Activated effector memory CD4-positive, alpha-beta T cell treated with Interleukin-2 at 50 U/mL for 16 hours (primary cell): ENCODE measurements at regions not wholly inside any gene's neighbourhood (a gene's known extent, or its start where the extent isn't known, plus 50 kb on each side); places are given as distances from the start of the nearest gene placed in this dataset.
"Not testable (repeated sequence)": the region's sequence is repeated elsewhere in the genome, so short reads cannot be mapped to it uniquely, and the experiment has no call there.

ENCODE experiments used
- DNase-seq: peaks from one replicate; pipeline ENCODE4 v3.0.0-alpha.2; 2020

DNA sequence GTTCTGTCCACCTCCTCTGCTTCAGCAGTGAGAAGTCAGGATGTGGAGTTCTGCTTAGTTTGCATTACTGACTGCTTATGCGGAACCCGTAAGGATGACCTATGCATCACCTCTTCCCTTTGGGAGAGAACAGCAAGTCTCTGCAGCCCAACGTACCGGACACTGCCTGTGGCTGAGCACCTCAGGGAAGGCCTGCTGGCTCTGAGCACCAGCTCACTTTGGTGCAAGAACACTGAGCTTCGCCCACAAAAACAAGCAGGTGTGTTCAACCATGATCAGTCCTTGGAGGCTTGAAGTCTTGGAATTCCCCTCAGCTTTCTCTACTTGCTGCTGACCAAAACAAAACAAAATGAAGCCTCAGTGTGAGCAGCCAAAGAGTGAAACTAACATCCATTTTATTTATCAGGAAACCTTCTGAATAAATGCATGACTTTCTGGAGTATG is 52.7 kb upstream of the NCK2 start:
- DNase-seq = no peak

DNA sequence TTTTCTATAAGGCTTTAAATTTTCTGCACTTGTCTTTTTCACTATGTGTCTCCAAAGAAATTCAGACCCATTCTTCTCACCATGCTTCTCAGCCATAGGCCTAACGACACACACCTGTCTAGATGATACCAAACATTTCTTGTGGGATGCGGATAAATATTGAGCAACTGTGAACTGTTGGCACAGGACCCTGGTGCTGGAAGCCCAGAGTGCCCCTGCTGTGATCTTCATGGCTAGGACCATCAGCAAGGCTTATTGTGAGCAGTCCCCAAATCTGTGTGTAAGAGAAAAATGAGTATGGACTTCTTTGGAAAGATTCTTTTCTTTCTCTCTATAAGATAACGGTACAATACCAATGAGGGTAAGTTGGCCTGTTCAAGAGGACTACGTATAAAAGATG is 54.1 kb upstream of the NCK2 start:
- no peak for DNase-seq

DNA sequence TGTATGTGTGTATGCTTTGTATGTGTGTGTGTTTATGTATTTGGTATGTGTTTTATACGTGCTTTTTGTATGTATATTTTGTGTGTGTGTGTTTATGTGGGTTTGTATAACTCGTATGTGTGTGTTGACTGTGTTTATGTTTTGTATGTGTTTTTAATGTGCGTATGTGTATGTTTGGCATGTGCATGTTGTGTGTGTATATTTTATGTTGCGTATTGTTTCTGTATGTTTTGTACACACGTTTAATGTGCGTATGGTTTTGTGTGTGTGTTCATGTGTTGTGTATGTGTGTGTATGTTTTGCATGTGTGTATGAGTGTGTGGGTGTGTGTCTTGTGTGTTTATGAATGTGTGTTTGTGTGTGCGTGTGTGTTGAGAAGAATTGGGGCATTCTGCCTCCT is 55.2 kb upstream of the NCK2 start:
- no peak for DNase-seq

DNA sequence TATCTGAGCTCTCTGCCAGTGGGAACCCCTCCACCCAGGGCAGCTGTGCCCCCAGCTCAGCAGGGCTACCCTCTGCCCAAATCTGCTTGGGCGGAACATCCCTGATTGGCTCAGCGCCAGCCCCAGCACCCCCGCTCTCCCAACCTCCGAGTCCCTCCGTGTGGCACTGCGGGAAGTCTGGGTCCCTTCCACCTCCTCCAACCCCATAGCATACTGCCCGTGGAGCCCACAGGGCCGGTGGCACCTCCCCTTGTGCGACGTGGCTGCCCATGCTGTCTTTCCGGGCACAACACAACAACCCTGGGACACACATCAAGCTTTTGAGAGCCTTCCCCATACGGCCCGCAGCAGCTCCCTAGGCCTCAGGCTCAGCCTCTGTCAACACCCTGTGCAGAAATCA is 55.8 kb upstream of the NCK2 start:
- no peak for DNase-seq

DNA sequence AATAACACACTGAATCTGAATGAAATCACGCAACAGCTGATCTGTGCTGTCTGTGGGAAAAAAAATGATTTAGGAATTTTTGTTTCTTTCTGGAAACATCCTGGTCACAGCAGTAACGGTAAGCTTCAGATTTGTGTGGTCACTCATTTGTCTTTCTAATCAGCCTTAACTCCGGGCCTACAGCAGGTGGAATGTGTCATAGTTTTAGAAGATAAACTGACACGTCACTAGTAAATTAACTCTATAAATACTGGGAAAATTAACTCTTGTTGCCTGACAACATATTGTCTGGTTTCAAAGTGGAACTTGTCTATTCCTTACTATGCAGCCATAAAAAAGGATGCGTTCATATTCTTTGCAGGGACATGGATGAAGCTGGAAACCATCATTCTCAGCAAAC is 58.1 kb upstream of the NCK2 start:
- DNase-seq = no peak

DNA sequence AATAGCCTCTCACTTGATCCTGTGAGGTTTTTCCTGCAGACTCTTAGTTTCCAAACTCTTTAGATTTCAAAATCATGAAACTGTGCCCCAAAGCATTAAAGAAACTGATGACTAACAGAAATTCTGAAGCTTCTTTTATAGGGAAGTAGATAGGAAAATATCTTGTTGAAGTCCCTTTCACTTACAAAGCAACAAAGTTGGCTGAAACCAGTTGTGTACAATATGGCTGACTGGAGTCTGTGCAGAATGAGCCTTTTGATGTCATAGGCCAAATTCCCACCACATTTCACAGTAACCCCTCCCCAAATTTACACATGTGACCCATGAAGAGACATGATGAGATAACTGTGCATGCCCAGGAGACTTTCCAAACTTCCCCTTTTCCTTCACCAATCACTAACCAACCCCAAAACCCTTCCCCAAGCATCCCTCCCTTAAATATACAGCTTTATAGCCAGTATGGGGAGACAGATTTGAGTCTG is 61.7 kb upstream of the NCK2 start:
- no peak for DNase-seq

DNA sequence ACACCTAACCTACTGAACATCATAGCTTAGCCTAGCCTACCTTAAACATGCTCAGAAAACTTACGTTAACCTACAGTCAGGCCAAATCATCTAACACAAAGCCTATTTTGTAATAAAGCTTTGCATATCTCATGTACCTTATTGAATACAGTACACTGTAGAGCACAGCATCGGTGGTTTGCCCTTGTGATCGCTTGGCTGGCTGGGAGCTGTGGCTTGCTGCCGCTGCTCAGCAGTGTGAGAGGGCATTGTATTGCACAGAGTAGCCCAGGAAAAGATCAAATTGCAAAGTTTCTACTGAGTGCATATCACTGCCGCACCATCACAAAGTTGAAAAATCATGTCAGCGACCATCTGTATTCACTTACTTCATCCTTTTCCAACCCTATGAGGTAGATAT is 62.3 kb upstream of the NCK2 start:
- no peak for DNase-seq

DNA sequence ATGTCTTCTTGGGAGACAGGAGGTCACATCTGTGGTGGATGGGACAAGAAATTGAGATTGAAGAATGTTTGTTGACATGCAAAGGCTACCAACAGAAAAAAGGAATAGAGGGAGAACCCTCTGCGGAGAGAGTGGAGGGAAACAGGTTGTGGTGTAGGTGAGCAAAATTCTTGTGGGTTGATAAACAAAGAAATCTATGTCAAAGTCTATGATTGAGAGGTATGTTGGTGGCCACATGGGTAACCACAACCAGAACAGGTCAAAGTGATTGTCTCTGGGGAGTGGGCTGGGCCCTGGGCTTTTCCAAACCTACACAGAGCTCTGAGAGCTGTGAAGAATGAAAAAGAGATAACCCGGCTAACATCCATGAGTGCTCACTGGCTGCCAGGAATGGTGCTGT is 62.8 kb upstream of the NCK2 start:
- DNase-seq = no peak

DNA sequence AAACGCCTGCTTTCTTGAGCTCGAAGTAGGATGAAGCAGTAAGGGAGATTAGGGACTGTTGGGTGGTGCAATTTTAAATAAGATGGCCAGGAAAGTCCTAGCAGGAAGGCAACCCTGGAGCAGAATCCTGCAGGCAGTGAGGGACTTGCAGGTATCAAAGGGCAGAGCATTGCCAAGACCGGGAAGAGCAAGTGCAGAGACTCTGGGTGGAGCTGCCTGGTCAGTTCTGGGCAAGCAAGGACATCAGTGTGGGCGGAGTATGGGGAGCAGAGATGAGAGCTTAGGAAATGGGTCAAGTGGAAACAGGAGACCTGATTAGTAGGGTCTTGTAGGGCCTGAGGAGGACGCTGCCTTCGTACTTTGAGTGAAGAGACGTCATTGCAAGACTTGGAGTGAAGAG is 64.4 kb upstream of the NCK2 start:
- DNase-seq = no peak

DNA sequence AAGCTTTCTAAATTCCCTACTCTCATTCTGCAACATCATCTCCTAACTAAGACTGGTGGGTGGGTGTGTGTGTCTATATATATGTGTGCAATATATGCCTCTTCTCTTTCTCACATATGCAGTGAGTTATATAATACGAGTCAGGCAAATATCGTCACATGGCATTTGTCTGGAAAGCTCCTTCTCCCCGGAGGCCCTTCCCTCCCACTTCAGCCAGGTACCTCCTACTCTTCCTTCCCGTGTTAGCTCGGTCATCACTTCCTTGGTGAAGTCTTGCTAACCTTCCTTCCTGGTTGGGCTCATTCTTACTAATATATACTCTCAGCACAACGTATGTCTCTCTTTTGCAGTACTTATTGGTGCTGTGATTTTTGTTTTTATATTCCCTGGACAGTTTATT is 66.4 kb upstream of the NCK2 start:
- no peak for DNase-seq

DNA sequence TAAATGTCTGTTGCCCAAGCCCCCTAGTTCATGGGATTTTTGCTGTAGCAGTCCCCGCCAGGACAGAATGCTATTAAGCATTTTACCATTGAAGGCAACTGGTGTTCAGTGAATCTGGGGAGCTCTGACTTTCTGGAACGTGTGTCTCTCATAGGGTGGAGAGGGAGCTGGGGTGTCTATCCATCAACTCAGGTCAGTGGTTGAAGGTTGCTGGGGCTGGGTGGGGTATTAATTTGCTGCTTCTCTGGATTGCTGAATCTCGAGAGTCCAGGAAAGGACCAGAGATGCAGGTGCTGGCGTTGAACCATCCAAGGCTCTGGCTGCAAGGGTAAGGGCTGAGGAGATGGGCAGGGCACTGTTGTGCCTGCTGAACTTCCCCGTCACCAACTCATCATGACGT is 66.8 kb upstream of the NCK2 start:
- no peak for DNase-seq

DNA sequence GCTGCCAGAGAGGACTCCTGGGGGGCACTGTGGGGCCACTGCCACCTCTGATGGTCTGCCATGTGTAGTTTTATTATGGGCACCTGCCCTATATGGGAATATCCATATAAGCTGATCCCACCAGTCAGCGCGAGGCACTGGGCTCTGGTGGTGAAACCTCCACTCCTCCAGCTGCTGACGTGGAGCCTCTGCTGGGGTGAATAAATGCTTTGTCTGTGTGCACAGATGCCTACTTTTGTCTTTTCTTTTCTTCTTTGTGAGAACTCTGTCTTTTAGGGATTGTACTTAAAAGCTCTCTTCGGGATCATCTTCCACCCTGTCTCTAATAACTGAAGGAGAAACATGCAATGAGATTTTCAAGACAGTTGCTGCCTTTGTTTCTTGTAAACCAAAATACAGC is 68.9 kb upstream of the NCK2 start:
- no peak for DNase-seq

DNA sequence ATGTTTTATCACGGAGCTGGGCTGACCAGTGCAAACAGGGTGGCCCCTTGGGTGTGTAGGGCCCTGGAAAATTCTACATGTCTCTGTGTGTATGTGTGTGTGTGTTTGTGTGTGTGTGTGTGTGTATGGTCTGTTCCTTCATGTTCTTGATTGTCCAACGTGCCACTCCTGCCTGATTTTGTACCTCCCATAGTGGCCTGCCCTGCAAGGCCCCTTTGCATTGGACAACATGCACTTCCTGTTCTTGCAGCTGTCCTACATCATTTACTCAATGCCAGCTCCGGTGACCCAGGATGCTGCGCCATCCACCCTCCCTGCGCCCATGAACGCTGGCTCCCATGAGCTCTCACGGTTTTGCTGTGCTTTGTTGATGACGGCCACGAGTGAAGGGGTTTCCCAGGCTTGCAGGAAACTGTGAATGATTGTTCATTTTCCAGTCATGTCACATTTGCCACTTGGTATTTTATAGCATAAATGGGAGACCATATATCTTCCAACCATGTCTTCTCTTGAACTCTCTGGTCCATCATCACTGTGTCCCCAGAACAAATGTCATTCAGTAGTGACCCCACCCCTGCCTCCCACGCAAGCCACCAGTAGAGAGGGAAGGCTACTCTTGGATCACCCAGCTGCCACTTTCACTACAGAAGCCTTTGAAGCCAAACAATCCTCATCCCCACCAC is 69.7 kb upstream of the NCK2 start:
- no peak for DNase-seq

DNA sequence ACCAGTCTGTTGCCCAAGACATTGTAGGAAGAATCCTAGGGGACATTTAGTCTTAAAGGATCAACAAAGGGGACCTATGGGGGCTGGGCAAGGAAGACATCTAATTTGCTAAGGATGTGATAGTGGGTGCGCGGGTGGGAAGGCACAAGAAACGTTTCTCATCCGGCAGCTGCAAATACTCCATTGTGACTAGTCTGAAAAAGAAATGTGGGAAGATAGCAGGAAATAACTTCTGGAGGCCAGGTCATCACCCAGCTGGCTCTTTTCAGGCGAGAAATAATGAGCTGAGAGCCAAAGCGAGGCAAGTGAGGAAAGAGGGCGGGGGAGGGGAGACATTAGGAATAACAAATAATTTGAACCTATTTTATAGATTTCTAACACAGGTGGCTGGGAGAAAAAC is 70.3 kb upstream of the NCK2 start:
- DNase-seq = no peak

DNA sequence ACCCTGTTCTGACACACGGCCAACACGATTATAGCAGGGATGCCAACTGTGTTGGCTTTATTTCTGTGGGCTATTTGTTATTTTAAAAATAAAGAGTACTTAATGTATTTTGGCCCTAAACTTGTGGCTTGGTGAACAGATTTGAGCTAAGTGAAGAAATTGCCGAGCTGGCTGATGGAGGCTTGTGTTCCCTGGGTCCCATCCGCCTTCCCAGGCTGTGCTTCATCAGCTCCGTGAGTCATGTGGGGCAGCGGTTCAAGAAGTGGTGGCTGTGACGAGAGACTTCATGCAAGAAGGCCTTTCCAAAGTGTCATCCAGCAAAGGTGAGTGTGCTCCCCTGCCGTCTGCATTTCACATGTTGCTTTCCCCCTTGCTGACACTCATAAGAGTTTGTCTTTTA is 73.6 kb upstream of the NCK2 start:
- DNase-seq = no peak

DNA sequence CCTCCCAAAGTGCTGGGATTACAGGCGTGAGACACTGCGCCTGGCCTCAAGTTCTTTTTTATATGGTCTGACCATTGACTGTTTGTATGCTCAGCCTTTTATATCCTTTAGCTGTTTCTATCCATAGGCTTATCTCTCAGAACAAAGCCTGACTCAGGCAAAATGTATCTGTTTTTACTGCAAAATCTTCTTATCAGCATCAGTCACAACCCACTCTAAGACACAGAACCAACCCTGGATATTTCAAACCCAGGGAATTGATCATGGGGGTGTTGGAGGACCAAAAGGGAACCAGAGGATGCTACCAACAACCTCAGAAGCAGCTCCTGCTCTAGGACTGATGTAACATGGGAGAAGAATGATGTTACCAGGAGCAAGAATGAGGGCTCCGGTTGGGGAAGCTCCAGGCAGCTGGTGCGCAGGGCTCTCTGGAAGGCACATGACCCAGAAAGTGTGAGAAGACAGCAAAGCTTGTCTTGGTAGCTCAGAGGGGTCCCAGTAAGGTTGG is 75.3 kb upstream of the NCK2 start:
- DNase-seq = no peak

DNA sequence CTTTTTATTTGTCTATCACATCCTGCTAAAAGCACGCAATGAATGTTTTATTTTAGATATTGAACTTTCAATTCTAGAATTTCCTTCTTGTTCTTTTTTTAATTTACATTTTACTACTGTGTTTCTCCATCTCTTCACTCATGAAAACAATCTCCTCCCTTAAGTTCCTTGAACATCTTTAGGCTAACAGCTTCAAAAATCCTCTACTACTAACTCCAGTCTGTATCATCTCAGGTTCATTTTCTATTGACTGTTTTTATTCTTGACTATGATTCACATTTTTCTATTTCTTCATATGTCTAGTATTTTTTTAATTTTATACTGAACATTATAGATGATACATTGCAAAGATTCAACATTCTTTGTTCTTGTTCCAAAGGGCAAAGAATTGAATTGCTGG is 79.2 kb upstream of the NCK2 start:
- DNase-seq = no peak

DNA sequence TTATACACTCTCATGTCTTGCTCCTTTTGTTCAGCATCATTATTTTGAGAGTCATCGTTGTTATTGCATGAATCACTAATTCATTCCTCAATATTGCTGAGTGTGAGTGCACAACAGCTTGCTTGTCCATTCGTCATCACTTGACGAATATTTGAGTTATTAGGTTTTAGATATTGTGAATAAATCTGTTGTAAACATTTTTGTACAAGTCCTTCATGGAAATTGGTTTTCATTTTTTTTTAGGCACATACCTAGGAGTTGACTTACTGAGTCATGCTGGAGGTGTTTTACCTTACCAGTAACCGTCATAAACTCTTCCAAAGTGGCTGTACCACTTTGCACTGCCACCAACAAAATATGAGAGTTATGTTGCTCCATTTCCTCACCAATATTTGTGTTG is 84.2 kb upstream of the NCK2 start:
- DNase-seq = no peak

DNA sequence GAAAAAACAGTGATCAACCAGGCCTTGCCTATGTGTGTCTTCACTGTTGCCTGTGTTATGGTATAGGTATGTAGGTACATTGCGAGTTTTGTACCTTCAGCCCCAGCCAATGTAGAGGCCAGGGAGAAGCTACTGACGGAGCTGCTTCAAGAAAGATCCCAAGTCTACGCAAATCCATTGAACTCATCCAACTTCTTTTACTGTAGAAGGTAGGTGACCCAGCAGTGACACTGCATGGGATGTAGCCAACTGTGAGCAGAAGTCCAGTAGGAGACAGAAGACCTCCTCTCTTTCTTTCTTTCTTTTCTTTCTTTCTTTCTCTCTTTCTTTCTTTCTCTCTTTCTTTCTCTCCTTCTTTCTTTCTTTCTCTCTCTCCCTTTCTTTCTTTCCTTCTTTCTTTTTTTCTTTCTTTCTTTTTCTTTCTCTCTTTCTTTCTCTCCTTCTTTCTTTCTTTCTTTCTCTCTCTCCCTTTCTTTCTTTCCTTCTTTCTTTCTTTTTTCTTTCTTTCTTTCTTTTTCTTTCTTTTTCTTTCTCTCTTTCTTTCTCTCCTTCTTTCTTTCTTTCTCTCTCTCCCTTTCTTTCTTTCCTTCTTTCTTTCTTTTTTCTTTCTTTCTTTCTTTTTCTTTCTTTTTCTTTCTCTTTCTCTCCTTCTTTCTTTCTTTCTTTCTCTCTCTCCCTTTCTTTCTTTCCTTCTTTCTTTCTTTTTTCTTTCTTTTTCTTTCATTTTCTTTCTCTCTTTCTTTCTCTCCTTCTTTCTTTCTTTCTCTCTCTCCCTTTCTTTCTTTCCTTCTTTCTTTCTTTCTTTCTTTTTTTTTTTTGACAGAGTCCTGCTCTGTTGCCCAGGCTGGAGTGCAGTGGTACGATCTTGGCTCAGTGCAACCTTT is 88.7 kb upstream of the NCK2 start:
- DNase-seq = not testable (repeated sequence)

DNA sequence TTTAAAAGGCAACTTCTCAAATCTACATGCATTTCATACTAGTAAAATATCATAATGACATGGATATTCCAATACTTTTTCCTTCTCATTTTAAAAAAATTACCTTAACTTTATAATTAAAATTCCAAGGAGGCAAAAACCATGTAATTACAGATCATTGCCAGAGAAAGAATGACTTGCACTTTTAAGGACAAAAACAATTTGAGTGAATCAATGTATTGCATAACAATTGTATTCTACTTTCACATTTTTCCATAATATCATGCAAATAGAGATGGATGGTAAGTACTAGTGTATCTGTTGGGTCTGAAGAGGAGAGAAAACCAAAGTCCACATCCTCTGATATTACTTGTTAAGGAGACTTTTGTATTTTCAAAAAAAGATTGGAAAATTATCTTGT is 89.5 kb upstream of the NCK2 start:
- DNase-seq = no peak

DNA sequence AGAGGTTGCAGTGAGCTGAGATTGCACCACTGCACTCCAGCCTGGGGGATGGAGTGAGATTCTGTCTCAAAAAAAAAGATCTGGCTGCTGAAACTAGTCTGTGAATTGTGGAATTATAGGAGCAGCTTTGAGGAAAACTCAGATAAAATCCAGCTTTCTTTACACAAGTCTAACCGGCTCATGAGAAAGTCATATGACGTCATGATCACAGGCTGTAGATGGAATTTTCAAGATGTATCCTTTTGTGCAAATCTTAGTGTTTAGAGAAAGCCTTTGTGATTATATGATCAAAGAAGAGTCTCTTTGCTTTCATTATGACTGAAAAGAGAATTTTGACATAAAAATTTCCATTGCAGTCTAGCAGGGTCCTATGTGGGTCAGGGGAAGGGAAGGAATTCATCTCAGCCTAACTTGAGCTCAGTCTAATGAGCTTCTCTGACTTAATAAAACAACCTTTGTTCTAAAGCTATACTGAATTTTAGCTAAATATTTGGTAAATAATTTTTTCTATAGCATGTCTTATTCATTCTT is 90.2 kb upstream of the NCK2 start:
- no peak for DNase-seq

DNA sequence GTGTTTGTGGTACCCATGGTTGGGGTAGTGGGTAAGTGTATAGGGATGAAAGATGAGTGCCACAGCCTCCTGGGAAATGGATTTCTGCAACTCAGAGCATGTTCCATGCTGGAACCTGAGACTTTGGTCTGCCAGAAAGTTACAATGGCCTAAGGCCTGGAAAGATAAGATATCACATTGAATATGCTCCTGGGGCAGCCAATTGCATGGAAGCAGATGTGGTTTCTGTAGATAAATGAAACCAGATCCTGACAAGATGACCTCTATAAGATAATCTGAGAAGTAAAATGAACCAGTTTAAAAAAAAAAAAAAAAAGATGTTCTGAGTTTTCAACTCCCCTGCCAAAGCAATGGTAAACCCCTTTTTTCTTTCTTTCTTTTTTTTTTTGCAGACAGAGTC is 91.4 kb upstream of the NCK2 start:
- DNase-seq = no peak

DNA sequence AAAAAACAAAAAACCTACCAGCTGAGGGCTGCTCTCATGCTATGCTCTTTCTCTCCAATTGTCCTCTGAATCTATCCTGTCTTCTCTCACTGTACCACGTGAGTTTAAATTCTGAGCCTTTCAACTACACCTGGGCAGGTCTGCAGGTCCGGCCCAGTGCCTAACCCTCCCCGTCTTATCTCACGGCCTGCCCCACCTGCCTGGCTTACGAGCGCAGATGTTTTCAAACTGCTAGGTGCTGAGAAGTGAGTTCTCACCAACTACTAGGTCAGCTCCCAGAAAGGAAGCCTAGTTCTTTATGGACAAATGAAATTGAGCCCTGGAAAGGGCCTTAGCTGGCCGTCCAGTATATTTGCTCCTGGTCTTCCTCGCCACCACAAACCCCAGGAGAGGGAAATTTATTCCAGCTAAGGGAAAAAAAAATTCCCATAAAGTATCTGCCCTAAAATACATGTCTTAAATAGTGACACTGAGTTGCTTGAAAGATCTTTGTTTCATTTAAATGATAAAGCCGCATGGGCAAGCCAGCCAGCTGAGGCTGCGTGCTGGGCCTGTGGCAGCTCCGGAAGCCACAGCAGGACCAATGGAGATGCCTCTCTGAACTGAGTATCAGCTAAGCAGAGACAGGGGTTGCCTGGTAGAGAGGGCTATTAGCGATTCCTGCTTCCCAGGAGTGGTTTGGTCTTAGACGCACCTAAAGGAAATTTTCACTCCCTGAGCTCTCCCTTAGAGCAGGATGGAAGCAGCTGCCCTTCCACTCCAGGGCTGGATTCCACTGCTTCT is 92.5 kb upstream of the NCK2 start:
- DNase-seq = no peak
